ENCODE measurements at regions not wholly inside any gene's neighbourhood (a gene's known extent, or its start where the extent isn't known, plus 50 kb on each side); places are given as distances from the start of the nearest gene placed in this dataset.

DNA sequence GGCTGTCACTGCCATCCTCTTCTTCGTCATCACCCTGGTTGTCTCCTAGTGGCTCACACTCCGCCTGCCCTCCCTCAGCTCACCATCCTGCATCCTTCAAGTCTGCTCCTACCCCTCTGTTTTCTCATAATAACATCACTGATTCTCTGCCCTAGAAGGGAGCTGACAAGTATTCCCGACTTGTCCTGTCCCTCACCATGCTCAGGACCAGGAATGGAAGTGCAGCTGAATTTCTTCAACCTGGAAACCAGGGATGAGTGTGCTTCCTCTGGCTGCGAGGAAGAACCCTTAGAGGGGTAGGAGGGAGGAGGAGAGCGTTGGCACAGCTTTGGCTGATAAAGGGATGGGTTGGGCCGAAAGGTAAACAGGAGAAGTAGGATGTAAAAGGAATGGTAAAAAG, 174.8 kb upstream of the GPR26 start:
- no peak for TF ChIP-seq POLR2A (IDR thresholded peaks at IDR 0.05; ENCODE audit: insufficient read depth in 1 of 2, low read depth in 2 of 2, low read length in 2 of 2)
- TF ChIP-seq ZFYVE20 (CRISPR knock-in tag; IDR thresholded peaks at IDR 0.05; ENCODE audit: borderline replicate concordance, low read depth): no peak
- TF ChIP-seq CBX2 (IDR thresholded peaks at IDR 0.05; ENCODE audit: low read depth, low read length): no peak
- no peak for TF ChIP-seq CBX2 (CRISPR knock-in tag; IDR thresholded peaks at IDR 0.05; ENCODE audit: low read depth)
- TF ChIP-seq SIN3A (IDR thresholded peaks at IDR 0.05; ENCODE audit: borderline replicate concordance, low read depth, low read length): no peak
- TF ChIP-seq PHF20 (CRISPR knock-in tag; IDR thresholded peaks at IDR 0.05): no peak
- TF ChIP-seq TCF12 (IDR thresholded peaks at IDR 0.05): no peak
- no peak for TF ChIP-seq TCF12 (CRISPR knock-in tag; IDR thresholded peaks at IDR 0.05)
- no peak for TF ChIP-seq ZNF749 (CRISPR knock-in tag; IDR thresholded peaks at IDR 0.05; ENCODE audit: borderline replicate concordance)
- no peak for TF ChIP-seq ZFX (CRISPR knock-in tag; IDR thresholded peaks at IDR 0.05; ENCODE audit: low read depth)
- TF ChIP-seq MTF2 (CRISPR knock-in tag; IDR thresholded peaks at IDR 0.05; ENCODE audit: borderline replicate concordance): no peak

All from HepG2 (cell line).